T-cell (primary cell): ENCODE measurements at regions not wholly inside any gene's neighbourhood (a gene's known extent, or its start where the extent isn't known, plus 50 kb on each side); places are given as distances from the start of the nearest gene placed in this dataset.

ENCODE experiments used
- ATAC-seq, 4 experiments: fragments of 200-7000 bp in 3 of 4; fragments of 150-1000 bp in 1 of 4; cut with Tn5 transposase; replicated peaks in 1 of 4; 1 replicate in 3 of 4; 2 replicates in 1 of 4; pipeline ENCODE4 v1.10.0; 2021; ENCODE audit warnings: moderate library complexity in 3 of 4, mild to moderate bottlenecking in 2 of 4, moderate number of reproducible peaks in 1 of 4
- CTCF ChIA-PET, 2 donors: fragments of 300-600 bp; sonication (Branson Sonifier 250); formaldehyde crosslinking; loops; one replicate each; lab custom pipeline; 2022; ENCODE audit warnings: antibody characterized with exemption in 2 of 2; lab: Charles Lee
- POLR2A ChIA-PET, 2 donors: fragments of 300-600 bp; sonication (Branson Sonifier 250); formaldehyde crosslinking; loops; one replicate each; lab custom pipeline; 2022; ENCODE audit warnings: antibody characterized with exemption in 2 of 2; lab: Charles Lee
- DNase-seq, 35 experiments: peaks; one replicate each; pipeline versions ENCODE4 v3.0.0 to v3.0.0-alpha.2; 2013 to 2023
- H3K27ac ChIP-seq: one replicate; pipeline ENCODE4 v1.5.1; 2013; ENCODE audit warnings: low read length
- H3K27me3 ChIP-seq, 2 experiments: replicated peaks in 1 of 2; 1 replicate in 1 of 2; 2 replicates in 1 of 2; pipeline versions ENCODE4 v1.6.1 to v1.7.0; 2013; ENCODE audit warnings: low read length in 1 of 2, mixed read lengths in 1 of 2; ENCODE audit not compliant: control insufficient read depth in 2 of 2, insufficient read depth in 2 of 2; ENCODE audit errors: extremely low read depth in 1 of 2
- H3K36me3 ChIP-seq, 2 donors: 1 replicate in 1 of 2; 2 replicates in 1 of 2; pipeline versions ENCODE4 v1.6.1 to v1.7.0; 2013; ENCODE audit warnings: low read length in 1 of 2; ENCODE audit not compliant: control insufficient read depth in 2 of 2, insufficient read depth in 1 of 2; ENCODE audit errors: extremely low read depth in 1 of 2
- H3K4me1 ChIP-seq, 2 experiments: 1 replicate in 1 of 2; 2 replicates in 1 of 2; pipeline versions ENCODE4 v1.6.1 to v1.7.0; 2013; ENCODE audit warnings: low read length in 2 of 2, mixed read lengths in 1 of 2; ENCODE audit not compliant: insufficient read depth in 2 of 2, control insufficient read depth in 1 of 2; ENCODE audit errors: extremely low read depth in 1 of 2
- H3K4me3 ChIP-seq, 2 donors: 1 replicate in 1 of 2; 2 replicates in 1 of 2; pipeline versions ENCODE4 v1.5.1 to v1.7.0; 2013; ENCODE audit warnings: mild to moderate bottlenecking in 2 of 2, low read length in 1 of 2, moderate library complexity in 1 of 2; ENCODE audit not compliant: control insufficient read depth in 1 of 2; ENCODE audit errors: extremely low read depth in 1 of 2
- H3K9me3 ChIP-seq: 2 replicates; pipeline ENCODE4 v1.7.0; 2013
- H3K27ac Mint-ChIP-seq, 2 donors: one replicate each; pipeline ENCODE4 v1.8.0; 2020 to 2021; ENCODE audit warnings: mild to moderate bottlenecking in 2 of 2, mixed read lengths in 2 of 2
- H3K27me3 Mint-ChIP-seq, 2 donors: one replicate each; pipeline ENCODE4 v1.8.0; 2021 to 2022; ENCODE audit warnings: mixed read lengths in 2 of 2
- H3K36me3 Mint-ChIP-seq: one replicate; pipeline ENCODE4 v1.8.0; 2021; ENCODE audit warnings: mixed read lengths
- H3K4me1 Mint-ChIP-seq, 3 donors: one replicate each; pipeline ENCODE4 v1.8.0; 2020 to 2022; ENCODE audit warnings: mixed read lengths in 3 of 3, mild to moderate bottlenecking in 1 of 3
- H3K4me3 Mint-ChIP-seq, 3 donors: one replicate each; pipeline ENCODE4 v1.8.0; 2020 to 2022; ENCODE audit warnings: mild to moderate bottlenecking in 3 of 3, mixed read lengths in 3 of 3, moderate library complexity in 3 of 3
- H3K9me3 Mint-ChIP-seq, 3 donors: one replicate each; pipeline ENCODE4 v1.8.0; 2020 to 2022; ENCODE audit warnings: mixed read lengths in 3 of 3
- WGBS: methylation state at CpG from one replicate; pipeline ENCODE4 v1.1.5; 2013; ENCODE audit warnings: missing lambda C conversion rate; ENCODE audit not compliant: insufficient coverage; 5-methylcytosine and 5-hydroxymethylcytosine counted together

- 87% methylated on average over 3 of the region's 3 CpGs for WGBS
- Mint-ChIP-seq H3K27me3 (no peaks in the 10 kb centered on the region), H3K9me3 (peaks cover 4 to 23% (median 7%) of the 10 kb centered on the region in 3 donors), H3K4me3 (no peak overlapping the region), H3K27ac (no peak overlapping the region), H3K36me3 (no peaks in the 10 kb centered on the region), H3K4me1 (no peaks in the 10 kb centered on the region)
- ChIA-PET POLR2A (no interaction called here), CTCF (no interaction called here)
- ATAC-seq (no peak), DNase-seq (no peak)
- Histone ChIP-seq H3K27ac (no peak overlapping the region), H3K9me3 (peaks cover 2% of the 10 kb centered on the region), H3K27me3 (no peaks in the 10 kb centered on the region), H3K4me1 (no peaks in the 10 kb centered on the region), H3K36me3 (no peaks in the 10 kb centered on the region), H3K4me3 (no peak overlapping the region)
Observed at GRCh38 chr13:89602655-89603054, 1744.8 kb upstream of the MIR17HG start.

GRCh38 chr13:89603187-89603586, 1744.3 kb upstream of the MIR17HG start:
- H3K4me3 ChIP-seq, result no peak overlapping the region
- Mint-ChIP-seq H3K4me3 (no peak overlapping the region), H3K27ac (no peak overlapping the region), H3K9me3 (peaks cover 4 to 20% (median 7%) of the 10 kb centered on the region in 3 donors), H3K36me3 (no peaks in the 10 kb centered on the region), H3K4me1 (no peaks in the 10 kb centered on the region), H3K27me3 (no peaks in the 10 kb centered on the region)
- H3K4me1 ChIP-seq, result no peaks in the 10 kb centered on the region
- no peaks in the 10 kb centered on the region for H3K36me3 ChIP-seq
- 89% methylated on average over 1 of the region's 1 CpG for WGBS
- H3K9me3 ChIP-seq, result peaks cover 2% of the 10 kb centered on the region
- ChIA-PET CTCF (no interaction called here), POLR2A (no interaction called here)
- H3K27ac ChIP-seq, result no peak overlapping the region
- no peak for DNase-seq
- no peaks in the 10 kb centered on the region for H3K27me3 ChIP-seq
- no peak for ATAC-seq

DNA sequence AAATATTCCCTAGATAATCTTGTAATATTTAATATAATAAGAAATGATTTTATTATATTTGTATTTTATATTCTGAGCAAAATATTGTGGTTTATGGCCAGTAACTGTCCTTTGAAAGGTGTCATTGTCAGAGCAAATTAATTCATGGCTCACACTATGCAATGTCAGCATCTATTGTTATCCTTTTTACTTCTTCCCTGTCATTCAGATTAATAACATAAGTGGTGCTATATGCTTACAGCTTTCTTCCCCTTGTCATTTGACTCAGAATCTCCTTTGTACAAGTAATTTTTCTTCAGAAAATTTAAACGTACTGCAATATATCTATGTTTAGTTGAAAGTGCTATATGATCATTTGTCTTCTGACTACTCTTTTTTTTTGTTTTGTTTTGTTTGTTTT, 1738.2 kb upstream of the MIR17HG start:
- H3K27me3 ChIP-seq, result no peaks in the 10 kb centered on the region
- Mint-ChIP-seq H3K4me1 (no peaks in the 10 kb centered on the region), H3K9me3 (peaks cover 3 to 9% (median 8%) of the 10 kb centered on the region in 3 donors), H3K27ac (no peak overlapping the region), H3K4me3 (no peak overlapping the region), H3K36me3 (no peaks in the 10 kb centered on the region), H3K27me3 (no peaks in the 10 kb centered on the region)
- DNase-seq (no peak), ATAC-seq (no peak)
- ChIA-PET CTCF (interaction anchor here in 1 of 2 donors (0.5 kb wide), 1 partner anchor 63 kb away, joined by 3 read pairs; no protein-coding TSS in a partner anchor), POLR2A (no interaction called here)
- H3K4me3 ChIP-seq, result no peak overlapping the region
- WGBS, result no CpG with 5 or more reads among the region's 1 CpG
- no peaks in the 10 kb centered on the region for H3K36me3 ChIP-seq
- no peak overlapping the region for H3K27ac ChIP-seq
- peaks cover 4% of the 10 kb centered on the region for H3K9me3 ChIP-seq
- no peaks in the 10 kb centered on the region for H3K4me1 ChIP-seq

DNA sequence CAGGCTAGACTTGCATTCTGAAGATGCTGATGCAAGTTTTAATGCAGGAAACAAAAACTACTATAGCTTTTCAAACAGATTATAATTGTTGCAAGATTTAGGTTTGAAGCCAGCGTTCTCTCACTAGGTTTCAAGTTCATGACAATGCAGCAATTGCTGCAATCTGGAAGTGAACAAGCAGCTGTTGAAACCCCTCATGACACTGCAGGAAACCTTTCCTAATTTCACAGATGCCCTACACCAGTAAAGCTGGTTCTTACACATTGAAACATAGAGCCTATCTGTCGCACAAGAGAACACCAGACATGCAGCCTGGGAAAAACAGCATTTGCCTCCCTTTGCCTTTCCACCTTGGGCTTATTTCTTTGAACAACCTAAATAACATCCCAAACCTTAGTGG, 1737.2 kb upstream of the MIR17HG start:
- H3K27me3 Mint-ChIP-seq, result no peaks in the 10 kb centered on the region
- peaks cover 4% of the 10 kb centered on the region for H3K9me3 ChIP-seq
- H3K4me1 ChIP-seq, result no peaks in the 10 kb centered on the region
- H3K27ac ChIP-seq, result no peak overlapping the region
- H3K36me3 ChIP-seq, result no peaks in the 10 kb centered on the region
- ATAC-seq (no peak), DNase-seq (no peak)
- POLR2A ChIA-PET, result no interaction called here
- no peak overlapping the region for H3K4me3 ChIP-seq
- CTCF ChIA-PET, result no interaction called here
- no peaks in the 10 kb centered on the region for H3K36me3 Mint-ChIP-seq
- no peaks in the 10 kb centered on the region for H3K27me3 ChIP-seq
- peaks cover 3 to 8% (median 6%) of the 10 kb centered on the region in 3 donors for H3K9me3 Mint-ChIP-seq
- WGBS, result 43% methylated on average over 1 of the region's 2 CpGs
- no peak overlapping the region for H3K27ac Mint-ChIP-seq
- no peak overlapping the region for H3K4me3 Mint-ChIP-seq
- no peaks in the 10 kb centered on the region for H3K4me1 Mint-ChIP-seq

DNA sequence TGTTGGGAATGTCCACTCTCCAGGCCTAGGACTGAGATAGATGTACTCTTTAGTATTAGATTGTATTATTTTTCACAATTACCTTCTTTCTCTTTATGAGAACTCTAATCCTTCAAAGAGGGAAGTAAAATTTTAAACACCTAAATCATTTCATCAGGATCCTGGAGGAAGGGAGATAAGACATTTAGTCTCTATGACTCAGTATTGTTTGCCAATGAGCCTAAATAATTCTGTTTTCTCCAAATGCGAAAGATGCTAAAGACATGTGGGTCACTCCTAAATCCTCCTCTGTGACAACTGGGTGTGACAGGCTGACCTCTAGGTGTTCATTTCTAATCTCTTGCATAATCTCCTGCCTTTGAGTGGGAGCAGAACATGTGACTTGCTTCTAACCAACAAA, 1736.6 kb upstream of the MIR17HG start:
- POLR2A ChIA-PET, result no interaction called here
- no peak overlapping the region for H3K27ac ChIP-seq
- Mint-ChIP-seq H3K9me3 (peaks cover 3 to 8% (median 6%) of the 10 kb centered on the region in 3 donors), H3K27me3 (no peaks in the 10 kb centered on the region), H3K4me1 (no peaks in the 10 kb centered on the region), H3K4me3 (no peak overlapping the region), H3K36me3 (no peaks in the 10 kb centered on the region), H3K27ac (no peak overlapping the region)
- no peaks in the 10 kb centered on the region for H3K36me3 ChIP-seq
- no peak for ATAC-seq
- no CpG with 5 or more reads among the region's 1 CpG for WGBS
- no peaks in the 10 kb centered on the region for H3K4me1 ChIP-seq
- H3K9me3 ChIP-seq, result peaks cover 4% of the 10 kb centered on the region
- H3K27me3 ChIP-seq, result no peaks in the 10 kb centered on the region
- DNase-seq, result no peak
- no peak overlapping the region for H3K4me3 ChIP-seq
- CTCF ChIA-PET, result no interaction called here

GRCh38 chr13:89627996-89628395, 1719.5 kb upstream of the MIR17HG start:
- no peak for DNase-seq
- POLR2A ChIA-PET, result no interaction called here
- Mint-ChIP-seq H3K4me1 (no peaks in the 10 kb centered on the region), H3K27ac (no peak overlapping the region), H3K36me3 (no peaks in the 10 kb centered on the region), H3K9me3 (peaks cover 2 to 15% (median 7%) of the 10 kb centered on the region in 3 donors), H3K4me3 (no peak overlapping the region), H3K27me3 (no peaks in the 10 kb centered on the region)
- H3K4me3 ChIP-seq, result no peak overlapping the region
- no CpG with 5 or more reads among the region's 2 CpGs for WGBS
- peaks cover 2% of the 10 kb centered on the region for H3K9me3 ChIP-seq
- no peaks in the 10 kb centered on the region for H3K27me3 ChIP-seq
- ATAC-seq, result no peak
- no peaks in the 10 kb centered on the region for H3K36me3 ChIP-seq
- CTCF ChIA-PET, result no interaction called here
- H3K27ac ChIP-seq, result no peak overlapping the region
- no peaks in the 10 kb centered on the region for H3K4me1 ChIP-seq

GRCh38 chr13:89628567-89628966, 1718.9 kb upstream of the MIR17HG start:
- Mint-ChIP-seq H3K27ac (no peak overlapping the region), H3K27me3 (no peaks in the 10 kb centered on the region), H3K4me1 (no peaks in the 10 kb centered on the region), H3K4me3 (no peak overlapping the region), H3K36me3 (no peaks in the 10 kb centered on the region), H3K9me3 (peaks cover 3 to 17% (median 11%) of the 10 kb centered on the region in 3 donors)
- CTCF ChIA-PET, result no interaction called here
- Histone ChIP-seq H3K27ac (no peak overlapping the region), H3K36me3 (no peaks in the 10 kb centered on the region), H3K9me3 (peaks cover 2% of the 10 kb centered on the region), H3K4me1 (no peaks in the 10 kb centered on the region), H3K4me3 (no peak overlapping the region), H3K27me3 (no peaks in the 10 kb centered on the region)
- ATAC-seq (no peak), DNase-seq (no peak)
- POLR2A ChIA-PET, result no interaction called here
- WGBS, result no CpG with 5 or more reads among the region's 5 CpGs
